SU-DHL-6 (cell line): ENCODE measurements at regions not wholly inside any gene's neighbourhood (a gene's known extent, or its start where the extent isn't known, plus 50 kb on each side); places are given as distances from the start of the nearest gene placed in this dataset.
"Not testable (repeated sequence)": the region's sequence is repeated elsewhere in the genome, so short reads cannot be mapped to it uniquely, and the experiment has no call there.

Experiments used
- H2AFZ ChIP-seq: fragments of 200-600 bp; sonication (generic); 2 replicates; pipeline ENCODE4 v1.6.1; 2014; ENCODE audit warnings: low read depth, mild to moderate bottlenecking, moderate library complexity, mixed read lengths, antibody characterized with exemption, low read length; ENCODE audit not compliant: severe bottlenecking
- H3F3A ChIP-seq: fragments of 200-600 bp; shearing (Covaris generic); 2 replicates; pipeline ENCODE4 v1.6.0; 2016; ENCODE audit warnings: antibody characterized with exemption, mild to moderate bottlenecking; ENCODE audit not compliant: insufficient read depth
- H3K27ac ChIP-seq: fragments of 200-600 bp; sonication (generic); 2 replicates; pipeline ENCODE4 v1.5.1; 2016; ENCODE audit warnings: low read depth, mild to moderate bottlenecking, low read length, moderate library complexity, mixed read lengths
- H3K27me3 ChIP-seq: fragments of 200-600 bp; sonication (generic), shearing (Covaris generic); 2 replicates; pipeline ENCODE4 v1.6.0; 2014; ENCODE audit warnings: mild to moderate bottlenecking, low read length
- H3K36me3 ChIP-seq: fragments of 200-600 bp; sonication (generic); 2 replicates; pipeline ENCODE4 v1.6.1; 2014; ENCODE audit warnings: mild to moderate bottlenecking, low read length, mixed read lengths
- H3K4me2 ChIP-seq: fragments of 300-600, 200-600 bp; shearing (Covaris generic), sonication (generic); 2 replicates; pipeline ENCODE4 v1.6.0; 2014; ENCODE audit warnings: low read length, low read depth, mild to moderate bottlenecking; ENCODE audit not compliant: poor library complexity, severe bottlenecking
- H3K4me3 ChIP-seq: fragments of 200-600 bp; sonication (generic); 2 replicates; pipeline ENCODE4 v1.5.1; 2014; ENCODE audit warnings: antibody characterized with exemption, low read length, mild to moderate bottlenecking, mixed read lengths; ENCODE audit not compliant: insufficient read depth, poor library complexity, severe bottlenecking
- H3K79me2 ChIP-seq: fragments of 200-600 bp; sonication (generic); 2 replicates; pipeline ENCODE4 v1.6.1; 2014; ENCODE audit warnings: mild to moderate bottlenecking, low read length, moderate library complexity; ENCODE audit not compliant: insufficient read depth
- H3K9ac ChIP-seq: fragments of 200-600 bp; sonication (generic); 2 replicates; pipeline ENCODE4 v1.7.0; 2014; ENCODE audit warnings: mild to moderate bottlenecking, low read length
- H3K9me2 ChIP-seq: fragments of 200-600 bp; sonication (generic); replicated peaks from 2 replicates; pipeline ENCODE4 v1.6.1; 2014; ENCODE audit warnings: low read length; ENCODE audit not compliant: insufficient read depth
- H3K9me3 ChIP-seq: fragments of 200-600 bp; sonication (generic); 2 replicates; pipeline ENCODE4 v1.6.1; 2014; ENCODE audit warnings: low read length, mixed read lengths; ENCODE audit not compliant: insufficient read depth
- H4K20me1 ChIP-seq: fragments of 200-600 bp; sonication (generic); 2 replicates; pipeline ENCODE4 v1.6.1; 2014; ENCODE audit warnings: low read depth, mild to moderate bottlenecking, antibody characterized with exemption, low read length, moderate library complexity, mixed read lengths
- EZH2phosphoT487 ChIP-seq: fragments of 200-600 bp; sonication (generic), shearing (Covaris generic); conservative IDR thresholded peaks from 2 replicates; pipeline ENCODE4 v1.6.1; 2018; ENCODE audit warnings: mild to moderate bottlenecking, antibody characterized with exemption, low read length, moderate library complexity, mixed read lengths
- TF ChIP-seq, protein P1 (sequence below): fragments of 200-600 bp; sonication (generic); IDR thresholded peaks from one replicate; pipeline ENCODE4 v1.5.1; 2017; ENCODE audit warnings: antibody characterized with exemption, mild to moderate bottlenecking, low read length, moderate library complexity; ENCODE audit not compliant: insufficient read depth, poor library complexity, severe bottlenecking

DNA sequence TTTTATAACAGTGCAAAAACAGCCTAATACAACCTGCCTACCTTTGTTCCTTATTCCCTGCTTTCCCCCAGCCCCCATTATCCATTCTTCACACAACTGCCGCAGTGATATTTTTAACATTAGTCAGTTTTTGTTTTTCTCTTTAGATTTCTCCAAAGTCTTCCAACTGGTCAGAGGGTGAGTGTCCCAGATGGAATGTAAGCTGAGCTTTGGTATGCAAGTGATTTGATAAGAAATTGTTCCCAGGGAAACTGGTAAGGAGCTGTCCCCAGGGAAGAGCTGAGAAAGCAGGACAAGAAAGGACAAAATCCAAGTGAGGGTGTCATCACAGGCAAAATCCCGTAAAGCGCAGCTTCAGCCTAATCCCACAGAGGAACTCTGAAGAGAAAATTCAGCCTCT lies 475.5 kb upstream of the ADGRL3 start:
- no peaks in the 10 kb centered on the region for H3F3A ChIP-seq
- H3K4me2 ChIP-seq, result no peak overlapping the region
- TF ChIP-seq EZH2phosphoT487, result no peak
- TF ChIP-seq, protein P1, sequence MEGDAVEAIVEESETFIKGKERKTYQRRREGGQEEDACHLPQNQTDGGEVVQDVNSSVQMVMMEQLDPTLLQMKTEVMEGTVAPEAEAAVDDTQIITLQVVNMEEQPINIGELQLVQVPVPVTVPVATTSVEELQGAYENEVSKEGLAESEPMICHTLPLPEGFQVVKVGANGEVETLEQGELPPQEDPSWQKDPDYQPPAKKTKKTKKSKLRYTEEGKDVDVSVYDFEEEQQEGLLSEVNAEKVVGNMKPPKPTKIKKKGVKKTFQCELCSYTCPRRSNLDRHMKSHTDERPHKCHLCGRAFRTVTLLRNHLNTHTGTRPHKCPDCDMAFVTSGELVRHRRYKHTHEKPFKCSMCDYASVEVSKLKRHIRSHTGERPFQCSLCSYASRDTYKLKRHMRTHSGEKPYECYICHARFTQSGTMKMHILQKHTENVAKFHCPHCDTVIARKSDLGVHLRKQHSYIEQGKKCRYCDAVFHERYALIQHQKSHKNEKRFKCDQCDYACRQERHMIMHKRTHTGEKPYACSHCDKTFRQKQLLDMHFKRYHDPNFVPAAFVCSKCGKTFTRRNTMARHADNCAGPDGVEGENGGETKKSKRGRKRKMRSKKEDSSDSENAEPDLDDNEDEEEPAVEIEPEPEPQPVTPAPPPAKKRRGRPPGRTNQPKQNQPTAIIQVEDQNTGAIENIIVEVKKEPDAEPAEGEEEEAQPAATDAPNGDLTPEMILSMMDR, result no peak
- no peaks in the 10 kb centered on the region for H3K9me3 ChIP-seq
- no peaks in the 10 kb centered on the region for H3K9me2 ChIP-seq
- no peak overlapping the region for H3K27ac ChIP-seq
- H4K20me1 ChIP-seq, result no peaks in the 10 kb centered on the region
- no peaks in the 10 kb centered on the region for H3K27me3 ChIP-seq
- no peak overlapping the region for H3K9ac ChIP-seq
- H2AFZ ChIP-seq, result no peak overlapping the region
- no peaks in the 10 kb centered on the region for H3K36me3 ChIP-seq
- H3K79me2 ChIP-seq, result no peaks in the 10 kb centered on the region
- H3K4me3 ChIP-seq, result no peak overlapping the region

DNA sequence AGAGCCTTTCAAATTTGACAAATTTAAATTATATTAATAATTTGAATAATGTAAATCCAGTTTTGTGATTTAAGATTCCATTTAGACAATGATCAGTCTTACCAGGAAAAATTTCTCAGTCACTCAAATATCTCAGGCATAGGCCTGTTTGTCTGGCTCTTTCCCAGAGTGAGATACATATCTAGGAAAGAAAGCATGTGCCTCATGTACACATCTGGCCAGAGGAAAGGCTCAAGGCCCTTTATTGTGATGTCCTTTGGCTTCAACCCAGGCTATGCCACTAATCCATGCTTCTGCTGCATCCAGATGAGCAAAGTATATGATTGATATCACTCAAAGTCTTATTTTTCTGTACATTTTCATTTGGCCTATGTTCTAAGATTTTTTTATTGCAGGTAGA lies 473.3 kb upstream of the ADGRL3 start:
- Histone ChIP-seq H4K20me1 (no peaks in the 10 kb centered on the region), H3K36me3 (no peaks in the 10 kb centered on the region), H3F3A (no peaks in the 10 kb centered on the region), H3K27me3 (no peaks in the 10 kb centered on the region), H3K4me2 (no peak overlapping the region), H2AFZ (no peak overlapping the region), H3K4me3 (no peak overlapping the region), H3K9me2 (no peaks in the 10 kb centered on the region), H3K79me2 (no peaks in the 10 kb centered on the region), H3K27ac (no peak overlapping the region), H3K9me3 (no peaks in the 10 kb centered on the region), H3K9ac (no peak overlapping the region)
- TF ChIP-seq, protein P1, result no peak
- no peak for TF ChIP-seq EZH2phosphoT487

DNA sequence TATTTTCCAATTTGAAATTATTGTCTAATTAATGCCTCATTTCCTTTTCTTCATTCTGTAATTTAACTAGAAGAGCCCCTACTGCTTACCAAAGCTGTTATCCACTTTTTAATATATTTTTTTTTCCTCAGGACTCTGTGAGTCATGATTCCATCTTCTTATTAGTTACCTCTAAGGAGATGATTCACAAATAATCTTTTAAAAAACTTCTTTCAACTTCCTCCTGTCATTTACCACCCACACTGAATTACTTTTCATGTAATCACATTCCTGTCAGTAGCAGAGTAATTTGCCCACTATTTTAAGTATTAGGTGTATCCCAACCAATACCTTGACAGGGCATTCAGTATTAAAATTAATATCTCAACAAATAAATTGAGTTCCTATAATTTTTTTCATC lies 470.9 kb upstream of the ADGRL3 start:
- no peaks in the 10 kb centered on the region for H3K36me3 ChIP-seq
- no peaks in the 10 kb centered on the region for H3K27me3 ChIP-seq
- H3K4me2 ChIP-seq, result no peak overlapping the region
- H3K4me3 ChIP-seq, result no peak overlapping the region
- no peaks in the 10 kb centered on the region for H3K79me2 ChIP-seq
- H3F3A ChIP-seq, result no peaks in the 10 kb centered on the region
- no peaks in the 10 kb centered on the region for H4K20me1 ChIP-seq
- H3K9ac ChIP-seq, result no peak overlapping the region
- H2AFZ ChIP-seq, result no peak overlapping the region
- H3K9me3 ChIP-seq, result no peaks in the 10 kb centered on the region
- H3K27ac ChIP-seq, result no peak overlapping the region
- no peaks in the 10 kb centered on the region for H3K9me2 ChIP-seq
- TF ChIP-seq, protein P1, result no peak
- no peak for TF ChIP-seq EZH2phosphoT487

DNA sequence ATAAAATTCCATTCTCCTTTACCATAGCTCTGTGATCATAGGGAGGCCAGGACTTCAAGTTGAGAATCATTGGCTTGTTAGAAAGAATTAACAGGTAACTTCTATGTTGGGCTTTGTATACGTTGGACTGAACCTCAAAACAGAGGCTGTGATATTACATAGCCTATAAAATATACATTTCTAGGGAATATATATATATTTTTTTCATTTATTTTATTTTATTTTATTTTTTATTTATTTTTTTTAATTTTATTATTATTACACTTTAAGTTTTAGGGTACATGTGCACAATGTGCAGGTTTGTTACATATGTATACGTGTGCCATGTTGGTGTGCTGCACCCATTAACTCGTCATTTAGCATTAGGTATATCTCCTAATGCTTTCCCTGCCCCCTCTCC lies 470.4 kb upstream of the ADGRL3 start:
- H3K27me3 ChIP-seq, H3K9me2 ChIP-seq, H3K79me2 ChIP-seq, H3K4me3 ChIP-seq, H4K20me1 ChIP-seq, H3F3A ChIP-seq, H3K27ac ChIP-seq, H3K9ac ChIP-seq, H3K4me2 ChIP-seq, H3K9me3 ChIP-seq, H2AFZ ChIP-seq, H3K36me3 ChIP-seq: not testable (repeated sequence)
